Effector memory CD8-positive, alpha-beta T cell (primary cell): ENCODE measurements at regions not wholly inside any gene's neighbourhood (a gene's known extent, or its start where the extent isn't known, plus 50 kb on each side); places are given as distances from the start of the nearest gene placed in this dataset.
"Not testable (repeated sequence)": the region's sequence is repeated elsewhere in the genome, so short reads cannot be mapped to it uniquely, and the experiment has no call there.

Experiments
- ATAC-seq: fragments of 150-1000 bp; cut with Tn5 transposase; replicated peaks from 2 replicates; pipeline ENCODE4 v1.10.0; 2021; ENCODE audit warnings: mild to moderate bottlenecking, moderate library complexity
- DNase-seq, 3 experiments: peaks; one replicate each; pipeline ENCODE4 v3.0.0; 2021
- H3K27ac Mint-ChIP-seq, 2 donors: one replicate each; pipeline ENCODE4 v1.8.0; 2022; ENCODE audit warnings: mild to moderate bottlenecking in 2 of 2, mixed read lengths in 2 of 2, moderate library complexity in 2 of 2
- H3K27me3 Mint-ChIP-seq, 2 donors: one replicate each; pipeline ENCODE4 v1.8.0; 2022; ENCODE audit warnings: mixed read lengths in 2 of 2
- H3K36me3 Mint-ChIP-seq: one replicate; pipeline ENCODE4 v1.8.0; 2022; ENCODE audit warnings: mild to moderate bottlenecking, moderate library complexity, mixed read lengths; ENCODE audit not compliant: insufficient read depth
- H3K4me1 Mint-ChIP-seq, 2 donors: one replicate each; pipeline ENCODE4 v1.8.0; 2022; ENCODE audit warnings: low read depth in 2 of 2, mixed read lengths in 2 of 2
- H3K4me3 Mint-ChIP-seq, 2 donors: one replicate each; pipeline ENCODE4 v1.8.0; 2022; ENCODE audit warnings: mild to moderate bottlenecking in 2 of 2, mixed read lengths in 2 of 2, moderate library complexity in 2 of 2
- H3K9me3 Mint-ChIP-seq, 2 donors: one replicate each; pipeline ENCODE4 v1.8.0; 2022; ENCODE audit warnings: mixed read lengths in 2 of 2

DNA sequence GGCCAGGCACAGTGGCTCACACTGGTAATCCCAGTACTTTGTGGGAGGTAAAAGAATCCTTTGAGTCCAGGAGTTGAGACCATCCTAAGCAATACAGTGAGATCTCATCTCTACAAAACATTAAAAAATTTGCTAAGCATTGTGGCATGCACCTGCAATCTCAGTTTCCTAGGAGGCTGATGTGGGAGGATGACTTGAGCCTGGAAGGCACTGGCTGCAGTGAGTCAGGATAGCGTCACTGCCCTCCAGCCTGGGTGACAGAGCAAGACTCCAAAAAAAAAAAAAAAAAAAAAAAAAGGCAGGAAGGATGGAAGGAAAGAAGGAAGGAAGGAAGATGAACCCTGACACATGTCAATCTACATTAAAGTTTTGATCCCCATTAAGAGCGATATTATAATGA lies 1452.2 kb upstream of the ACO1 start:
- no peaks in the 10 kb centered on the region for H3K27me3 Mint-ChIP-seq
- H3K4me1 Mint-ChIP-seq: no peaks in the 10 kb centered on the region
- H3K36me3 Mint-ChIP-seq: no peaks in the 10 kb centered on the region
- H3K9me3 Mint-ChIP-seq: no peaks in the 10 kb centered on the region
- no peak overlapping the region for H3K4me3 Mint-ChIP-seq
- ATAC-seq: no peak
- no peak for DNase-seq
- H3K27ac Mint-ChIP-seq: no peak overlapping the region

DNA sequence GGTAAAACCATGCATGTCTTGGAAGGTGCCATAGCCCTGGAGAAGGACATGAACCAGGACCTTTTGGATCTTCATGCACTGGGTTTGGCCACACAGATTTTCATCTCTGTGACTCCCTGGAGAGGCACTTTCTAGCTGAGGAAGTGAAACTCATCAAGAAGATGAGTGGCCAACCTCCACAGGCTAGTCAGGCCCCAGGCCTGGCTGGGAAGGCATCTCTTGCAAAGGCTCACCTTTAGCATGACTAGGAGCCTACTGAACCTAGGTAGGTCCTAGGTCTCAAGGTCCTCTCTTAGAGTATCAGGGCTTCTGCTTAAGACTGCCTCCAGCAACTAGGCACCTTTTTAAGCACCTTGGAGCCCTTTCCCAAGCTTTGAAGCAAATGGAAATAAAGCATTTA lies 1448.7 kb upstream of the ACO1 start:
- Mint-ChIP-seq H3K36me3 (no peaks in the 10 kb centered on the region), H3K4me1 (no peaks in the 10 kb centered on the region), H3K27ac (no peak overlapping the region), H3K4me3 (no peak overlapping the region), H3K27me3 (no peaks in the 10 kb centered on the region), H3K9me3 (peaks cover 0 to 2% of the 10 kb centered on the region in 2 donors)
- DNase-seq: no peak
- no peak for ATAC-seq

DNA sequence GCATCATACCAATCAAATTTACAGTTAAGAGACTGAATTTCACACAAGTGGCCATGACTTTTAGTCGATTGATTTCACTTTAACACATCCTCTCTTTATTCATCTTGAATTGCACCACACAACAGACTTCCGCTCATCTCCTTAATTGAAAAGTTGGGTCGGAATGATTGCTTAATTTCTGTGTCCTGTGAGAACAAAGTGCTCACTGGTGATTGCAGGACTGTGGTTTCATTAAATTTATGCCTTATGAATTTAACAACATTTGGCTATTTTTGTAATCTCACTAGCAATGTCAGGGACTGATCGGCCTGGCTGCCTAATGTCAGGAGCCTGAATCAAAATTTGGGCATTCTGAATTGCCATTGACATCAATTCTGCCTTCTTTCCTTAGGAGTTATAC lies 1447.3 kb upstream of the ACO1 start:
- ATAC-seq (no peak), DNase-seq (no peak)
- H3K4me3 Mint-ChIP-seq: no peak overlapping the region
- peaks cover 0 to 2% of the 10 kb centered on the region in 2 donors for H3K9me3 Mint-ChIP-seq
- H3K27me3 Mint-ChIP-seq: no peaks in the 10 kb centered on the region
- H3K27ac Mint-ChIP-seq: no peak overlapping the region
- H3K4me1 Mint-ChIP-seq: no peaks in the 10 kb centered on the region
- no peaks in the 10 kb centered on the region for H3K36me3 Mint-ChIP-seq

DNA sequence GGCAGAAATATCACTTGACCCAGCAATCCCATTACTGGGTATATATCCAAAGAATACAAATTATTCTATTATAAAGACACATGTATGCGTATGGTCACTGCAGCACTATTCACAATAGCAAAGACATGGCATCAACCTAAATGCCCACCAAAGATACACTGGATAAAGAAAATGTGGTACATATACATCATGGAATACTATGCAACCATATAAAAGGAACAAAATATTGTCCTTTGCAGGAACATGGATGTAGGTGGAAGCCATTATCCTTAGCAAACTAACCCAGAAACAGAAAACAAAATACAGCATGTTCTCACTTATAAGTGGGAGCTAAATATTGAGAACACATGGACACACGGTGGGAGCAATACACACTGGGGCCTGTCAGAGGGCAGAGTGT lies 1441.6 kb upstream of the ACO1 start:
- ATAC-seq, H3K27ac Mint-ChIP-seq, H3K9me3 Mint-ChIP-seq, DNase-seq, H3K27me3 Mint-ChIP-seq, H3K4me1 Mint-ChIP-seq, H3K4me3 Mint-ChIP-seq, H3K36me3 Mint-ChIP-seq: not testable (repeated sequence)

DNA sequence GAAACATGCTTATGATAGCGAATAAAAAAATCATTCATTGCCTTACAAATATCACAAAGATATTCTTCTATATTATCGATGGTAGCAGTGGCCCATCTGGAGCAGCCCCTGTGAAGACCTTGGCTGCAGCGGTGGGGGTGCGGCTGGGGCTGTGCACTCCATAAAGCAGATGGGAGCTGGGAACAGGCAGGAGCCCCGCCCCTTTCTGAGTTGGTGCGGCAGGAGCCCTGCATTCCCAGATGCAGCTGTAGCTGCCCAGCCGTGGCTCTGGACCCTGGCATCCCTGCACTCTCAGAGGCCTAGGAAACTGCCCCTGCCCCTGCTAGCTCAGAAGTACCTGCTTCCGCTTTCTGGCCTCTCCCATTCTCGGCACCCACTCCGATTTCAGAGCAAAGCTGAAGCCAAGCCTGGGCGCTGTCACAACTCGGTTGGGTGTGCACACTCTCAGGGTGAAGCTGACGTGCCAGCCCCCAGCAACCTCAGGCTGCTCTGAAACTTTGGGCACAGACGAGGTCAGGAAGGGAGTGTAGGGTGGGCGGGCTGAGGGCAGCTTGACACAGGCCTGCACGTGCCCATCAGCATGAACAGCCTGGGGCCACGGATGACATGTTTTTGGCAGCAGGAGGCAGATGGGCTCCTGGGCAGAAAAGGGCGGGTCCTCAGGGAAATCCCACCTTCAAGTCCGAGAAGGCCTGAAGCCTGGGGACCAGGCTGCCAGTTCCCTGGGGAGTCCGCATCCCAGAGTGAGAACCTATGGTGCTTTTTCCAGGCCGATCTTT lies 1440.8 kb upstream of the ACO1 start:
- Mint-ChIP-seq H3K36me3 (no peaks in the 10 kb centered on the region), H3K4me1 (no peaks in the 10 kb centered on the region), H3K27ac (no peak overlapping the region), H3K27me3 (no peaks in the 10 kb centered on the region), H3K4me3 (no peak overlapping the region), H3K9me3 (peaks cover 0 to 7% of the 10 kb centered on the region in 2 donors)
- DNase-seq (no peak), ATAC-seq (no peak)

DNA sequence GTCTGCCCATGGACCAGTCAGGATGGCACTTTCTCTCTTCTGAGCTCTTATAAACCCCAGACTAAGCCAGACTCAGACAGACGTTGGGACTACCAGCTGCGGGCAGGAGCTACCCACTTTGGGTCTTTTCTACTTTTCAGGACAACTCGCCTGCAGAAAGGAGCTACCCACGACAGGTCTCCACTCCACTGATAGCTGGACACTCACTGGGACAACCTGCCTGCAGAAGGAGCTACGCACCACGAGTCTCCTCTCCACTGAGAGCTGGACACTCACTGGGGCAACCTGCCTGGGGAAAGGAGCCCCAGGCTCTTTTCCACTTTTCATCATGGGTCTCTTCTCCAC lies 1440.2 kb upstream of the ACO1 start:
- Mint-ChIP-seq H3K4me1 (no peaks in the 10 kb centered on the region), H3K9me3 (peaks cover 5 to 11% of the 10 kb centered on the region in 2 donors), H3K27ac (no peak overlapping the region), H3K27me3 (no peaks in the 10 kb centered on the region), H3K36me3 (no peaks in the 10 kb centered on the region), H3K4me3 (no peak overlapping the region)
- DNase-seq (no peak), ATAC-seq (no peak)

DNA sequence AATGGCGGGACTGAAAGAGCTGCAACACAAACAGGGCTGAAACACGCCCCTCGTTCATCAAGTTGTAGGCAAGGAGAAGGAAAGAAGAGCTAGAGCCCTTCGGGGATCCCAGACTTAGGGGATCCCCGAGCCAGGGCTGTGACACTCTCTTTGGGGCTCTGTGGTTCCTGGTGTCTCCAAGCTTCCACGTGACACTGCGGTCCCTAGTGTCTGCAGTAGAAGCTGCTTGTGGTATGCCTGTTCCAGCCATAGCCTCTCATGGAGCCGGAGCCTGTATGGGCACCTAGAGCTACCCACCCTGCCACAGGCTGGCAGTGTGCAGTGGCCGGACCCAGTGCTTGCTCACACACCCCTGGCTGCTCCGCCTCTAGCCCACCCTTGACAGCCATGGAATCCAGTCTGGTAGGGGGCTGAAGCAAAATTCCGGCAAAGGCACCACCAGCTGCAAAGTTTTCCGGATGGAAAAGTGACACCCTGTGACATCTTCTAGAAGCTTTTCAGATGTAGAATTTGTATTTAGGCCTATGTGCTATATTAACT lies 1439.6 kb upstream of the ACO1 start:
- DNase-seq (no peak), ATAC-seq (no peak)
- no peak overlapping the region for H3K27ac Mint-ChIP-seq
- H3K27me3 Mint-ChIP-seq: no peaks in the 10 kb centered on the region
- no peaks in the 10 kb centered on the region for H3K36me3 Mint-ChIP-seq
- H3K4me3 Mint-ChIP-seq: no peak overlapping the region
- peaks cover 5 to 11% of the 10 kb centered on the region in 2 donors for H3K9me3 Mint-ChIP-seq
- no peaks in the 10 kb centered on the region for H3K4me1 Mint-ChIP-seq

DNA sequence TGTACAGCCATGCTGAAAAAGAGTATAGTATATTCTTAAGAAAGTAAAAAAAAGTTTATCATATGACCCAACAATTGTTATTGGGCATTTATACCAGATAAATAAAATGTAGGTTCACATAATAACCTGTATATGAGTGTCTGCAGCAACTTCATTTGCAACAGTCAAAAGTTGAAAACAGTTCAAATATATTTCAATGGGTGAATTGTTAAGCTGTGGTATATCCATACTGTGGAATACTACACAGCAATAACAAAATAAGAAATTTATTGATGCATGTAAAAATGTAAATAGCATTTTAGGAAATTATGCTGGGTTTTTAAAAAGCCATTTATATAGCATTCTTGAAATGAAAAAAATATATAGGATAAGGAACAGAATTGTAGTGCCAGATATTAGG lies 1420.1 kb upstream of the ACO1 start:
- Mint-ChIP-seq H3K27me3 (no peaks in the 10 kb centered on the region), H3K4me3 (no peak overlapping the region), H3K4me1 (no peaks in the 10 kb centered on the region), H3K9me3 (no peaks in the 10 kb centered on the region), H3K36me3 (no peaks in the 10 kb centered on the region), H3K27ac (no peak overlapping the region)
- DNase-seq: no peak
- no peak for ATAC-seq

DNA sequence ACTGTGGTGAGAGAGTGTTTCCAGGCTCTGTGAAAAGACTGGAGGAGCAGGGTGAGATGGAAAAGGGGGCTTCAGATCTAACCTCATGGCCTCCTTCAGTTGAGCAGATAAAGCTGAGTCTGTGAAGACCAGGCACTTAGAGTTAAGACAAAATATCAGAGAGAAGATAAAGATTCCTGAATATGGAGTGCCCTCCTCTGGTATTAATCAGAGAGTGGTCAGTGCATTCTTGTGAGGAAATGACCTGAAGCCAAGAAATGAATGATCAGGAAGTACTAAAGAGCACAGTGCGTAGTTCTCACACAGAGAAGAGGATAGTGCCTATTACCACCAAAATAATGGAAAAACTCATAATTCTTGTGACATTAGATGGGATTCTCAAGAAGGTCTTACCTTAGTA lies 1417.0 kb upstream of the ACO1 start:
- Mint-ChIP-seq H3K9me3 (no peaks in the 10 kb centered on the region), H3K4me3 (no peak overlapping the region), H3K27ac (no peak overlapping the region), H3K27me3 (no peaks in the 10 kb centered on the region), H3K4me1 (no peaks in the 10 kb centered on the region), H3K36me3 (no peaks in the 10 kb centered on the region)
- ATAC-seq (no peak), DNase-seq (no peak)

DNA sequence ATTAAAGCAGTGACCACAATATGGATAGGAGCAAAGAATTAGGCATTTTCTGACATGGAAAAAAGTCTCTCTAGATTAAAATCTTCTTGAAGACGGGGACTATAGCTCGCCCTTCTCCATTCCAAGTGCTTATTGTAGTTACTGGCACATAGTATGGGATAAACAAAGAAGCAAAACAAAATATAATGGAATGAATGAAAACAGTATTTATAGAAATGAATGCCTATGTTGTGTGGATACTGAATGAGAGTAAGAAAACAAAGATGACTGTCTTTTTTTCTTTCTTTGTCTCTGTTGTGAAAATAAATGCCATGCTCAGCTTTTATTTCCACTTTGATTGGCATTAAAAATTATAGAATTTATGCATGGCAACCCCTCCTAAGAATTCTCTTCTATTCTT lies 1414.3 kb upstream of the ACO1 start:
- Mint-ChIP-seq H3K4me1 (no peaks in the 10 kb centered on the region), H3K27me3 (no peaks in the 10 kb centered on the region), H3K27ac (no peak overlapping the region), H3K36me3 (no peaks in the 10 kb centered on the region), H3K9me3 (peaks cover 0 to 4% of the 10 kb centered on the region in 2 donors), H3K4me3 (no peak overlapping the region)
- ATAC-seq: no peak
- DNase-seq: no peak

DNA sequence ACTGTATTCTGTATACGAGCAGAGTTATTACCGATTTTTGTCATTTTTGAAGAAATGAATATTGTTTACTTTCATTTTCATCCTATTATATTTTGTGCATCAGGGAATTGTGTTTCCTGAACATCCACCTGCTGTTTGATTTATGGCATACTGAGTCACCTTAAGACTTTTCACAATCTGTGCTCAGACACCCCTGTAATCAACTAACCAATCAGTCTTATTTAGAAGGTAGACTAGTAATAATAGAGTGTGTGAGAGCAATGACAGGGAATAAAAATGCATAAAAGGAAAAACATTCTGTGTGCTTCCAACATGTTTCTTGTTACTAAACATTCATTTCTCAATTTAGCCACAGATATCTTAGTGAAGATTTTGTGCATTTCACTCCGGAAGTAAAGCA lies 1413.6 kb upstream of the ACO1 start:
- H3K36me3 Mint-ChIP-seq: no peaks in the 10 kb centered on the region
- no peaks in the 10 kb centered on the region for H3K27me3 Mint-ChIP-seq
- no peaks in the 10 kb centered on the region for H3K4me1 Mint-ChIP-seq
- DNase-seq: no peak
- no peak for ATAC-seq
- H3K27ac Mint-ChIP-seq: no peak overlapping the region
- H3K4me3 Mint-ChIP-seq: no peak overlapping the region
- H3K9me3 Mint-ChIP-seq: peaks cover 0 to 4% of the 10 kb centered on the region in 2 donors

DNA sequence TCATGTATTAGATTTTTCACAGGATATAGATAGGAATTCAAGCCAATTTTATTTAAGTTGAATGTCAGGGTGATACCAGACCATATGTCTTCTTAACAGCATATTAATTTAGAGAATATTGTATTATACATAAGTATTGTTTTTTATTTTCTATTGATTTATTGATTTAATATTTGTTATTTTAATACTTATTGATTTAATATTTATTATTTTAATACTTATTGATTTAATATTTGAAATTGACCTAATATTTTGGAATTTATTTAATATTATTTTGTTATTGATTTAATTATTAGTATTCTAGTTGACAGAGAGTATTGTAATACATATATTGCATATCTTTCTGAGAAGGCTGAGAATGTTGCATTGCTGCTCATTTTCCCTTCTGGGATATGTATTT lies 1411.8 kb upstream of the ACO1 start:
- no peak overlapping the region for H3K27ac Mint-ChIP-seq
- no peak for ATAC-seq
- no peaks in the 10 kb centered on the region for H3K4me1 Mint-ChIP-seq

DNA sequence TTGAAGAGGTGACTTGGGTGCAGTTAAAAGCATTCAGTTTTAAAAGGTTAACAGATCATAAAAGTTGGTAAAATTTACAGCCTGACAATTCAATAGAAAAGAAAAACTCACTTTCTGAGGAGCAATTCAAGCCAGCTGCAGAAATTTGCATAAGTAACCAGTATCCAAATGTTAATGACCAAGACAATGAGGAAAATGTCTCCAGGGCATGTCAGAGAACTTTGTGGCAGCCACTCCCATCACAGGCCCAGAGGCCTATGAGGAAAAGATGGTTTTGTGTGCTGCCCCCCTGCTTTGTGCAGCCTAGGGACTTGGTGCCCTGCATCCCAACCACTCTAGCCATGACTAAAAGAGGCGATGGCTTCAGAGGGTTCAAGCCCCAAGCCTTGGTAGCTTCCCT lies 1406.5 kb upstream of the ACO1 start:
- Mint-ChIP-seq H3K27ac (no peak overlapping the region), H3K36me3 (no peaks in the 10 kb centered on the region), H3K27me3 (peaks cover 0 to 9% of the 10 kb centered on the region in 2 donors), H3K4me1 (no peaks in the 10 kb centered on the region), H3K9me3 (peaks cover 11 to 13% of the 10 kb centered on the region in 2 donors), H3K4me3 (no peak overlapping the region)
- DNase-seq (no peak), ATAC-seq (no peak)

More for the DNA sequence above, 1411.8 kb upstream of the ACO1 start:
- Mint-ChIP-seq H3K27me3 (no peaks in the 10 kb centered on the region), H3K4me3 (no peak overlapping the region), H3K36me3 (no peaks in the 10 kb centered on the region), H3K9me3 (peaks cover 0 to 4% of the 10 kb centered on the region in 2 donors)
- DNase-seq: no peak

DNA sequence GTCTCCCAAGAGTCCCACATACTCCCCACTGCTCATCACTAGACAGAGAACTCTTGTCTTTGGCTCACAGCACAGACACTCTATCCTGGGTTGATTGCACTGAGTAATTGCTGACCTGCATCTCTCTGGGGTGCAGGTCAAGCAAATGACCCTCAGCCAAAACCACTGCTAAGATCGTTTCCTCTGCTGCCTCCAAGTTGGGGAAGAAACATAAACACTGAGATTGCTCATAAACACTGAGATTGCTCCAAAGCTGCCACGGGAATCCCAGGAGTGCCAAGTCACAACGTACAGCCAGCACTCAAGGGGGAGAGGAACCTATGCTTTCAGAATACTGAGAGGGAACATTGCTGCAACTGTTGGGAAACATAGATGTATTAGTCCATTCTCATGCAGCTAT lies 1402.1 kb upstream of the ACO1 start:
- H3K9me3 Mint-ChIP-seq: peaks cover 12 to 27% of the 10 kb centered on the region in 2 donors
- H3K4me1 Mint-ChIP-seq: no peaks in the 10 kb centered on the region
- H3K27ac Mint-ChIP-seq: no peak overlapping the region
- no peak for ATAC-seq
- no peak for DNase-seq
- H3K27me3 Mint-ChIP-seq: peaks cover 0 to 9% of the 10 kb centered on the region in 2 donors
- no peaks in the 10 kb centered on the region for H3K36me3 Mint-ChIP-seq
- H3K4me3 Mint-ChIP-seq: no peak overlapping the region
